Ectodermal cell (in vitro differentiated cells): ENCODE measurements at regions not wholly inside any gene's neighbourhood (a gene's known extent, or its start where the extent isn't known, plus 50 kb on each side); places are given as distances from the start of the nearest gene placed in this dataset.

ENCODE experiments used
- H3K27ac ChIP-seq: 2 replicates; pipeline ENCODE4 v1.7.0; 2013; ENCODE audit warnings: mild to moderate bottlenecking, low read depth, low read length; ENCODE audit not compliant: insufficient read depth, poor library complexity, severe bottlenecking
- H3K27me3 ChIP-seq: 2 replicates; pipeline ENCODE4 v1.7.0; 2013; ENCODE audit warnings: mild to moderate bottlenecking, low read length; ENCODE audit not compliant: insufficient read depth, control insufficient read depth, poor library complexity, severe bottlenecking
- H3K36me3 ChIP-seq: one replicate; pipeline ENCODE4 v1.7.0; 2013; ENCODE audit warnings: low read length; ENCODE audit not compliant: control insufficient read depth, insufficient read depth
- H3K4me1 ChIP-seq: one replicate; pipeline ENCODE4 v1.7.0; 2013; ENCODE audit warnings: low read length; ENCODE audit not compliant: control insufficient read depth, insufficient read depth
- H3K4me3 ChIP-seq: 2 replicates; pipeline ENCODE4 v1.7.0; 2013; ENCODE audit warnings: low read depth, low read length, control low read depth; ENCODE audit not compliant: insufficient read depth
- H3K9me3 ChIP-seq: 2 replicates; pipeline ENCODE4 v1.7.0; 2013; ENCODE audit warnings: mild to moderate bottlenecking, low read length, moderate library complexity; ENCODE audit not compliant: control insufficient read depth
- WGBS, 2 experiments: methylation state at CpG; one replicate each; pipeline ENCODE4 v1.1.7; 2013; ENCODE audit warnings: missing lambda C conversion rate in 2 of 2; 5-methylcytosine and 5-hydroxymethylcytosine counted together

- no peak overlapping the region for H3K27ac ChIP-seq
- no peaks in the 10 kb centered on the region for H3K4me1 ChIP-seq
- H3K9me3 ChIP-seq: no peaks in the 10 kb centered on the region
- 94 to 97% methylated on average over 5 of the region's 5 CpGs for WGBS, 2 experiments
- H3K27me3 ChIP-seq: no peaks in the 10 kb centered on the region
- no peak overlapping the region for H3K4me3 ChIP-seq
- no peaks in the 10 kb centered on the region for H3K36me3 ChIP-seq
Observed at GRCh38 chr20:20869161-20869775, 156.8 kb upstream of the RALGAPA2 start.

- H3K27me3 ChIP-seq: peaks cover 24% of the 10 kb centered on the region
- WGBS, 2 experiments: 78 to 80% methylated on average over 3 of the region's 3 CpGs
Observed at GRCh38 chr20:20864351-20865096, 152.1 kb upstream of the RALGAPA2 start.

GRCh38 chr20:20860078-20860806 is 147.8 kb upstream of the RALGAPA2 start:
- H3K4me1 ChIP-seq: no peaks in the 10 kb centered on the region
- no peaks in the 10 kb centered on the region for H3K36me3 ChIP-seq
- 31 to 37% methylated on average over 7 to 8 of the region's 8 CpGs for WGBS, 2 experiments
- no peaks in the 10 kb centered on the region for H3K9me3 ChIP-seq
- H3K27ac ChIP-seq: no peak overlapping the region
- peaks cover 29% of the 10 kb centered on the region for H3K27me3 ChIP-seq
- H3K4me3 ChIP-seq: no peak overlapping the region

More at GRCh38 chr20:20864351-20865096, 152.1 kb upstream of the RALGAPA2 start:
- no peak overlapping the region for H3K4me3 ChIP-seq
- no peaks in the 10 kb centered on the region for H3K4me1 ChIP-seq
- no peaks in the 10 kb centered on the region for H3K9me3 ChIP-seq
- H3K27ac ChIP-seq: no peak overlapping the region
- no peaks in the 10 kb centered on the region for H3K36me3 ChIP-seq

GRCh38 chr20:20859510-20859909 is 147.1 kb upstream of the RALGAPA2 start:
- Histone ChIP-seq H3K4me3 (no peak overlapping the region), H3K4me1 (no peaks in the 10 kb centered on the region), H3K9me3 (no peaks in the 10 kb centered on the region), H3K36me3 (no peaks in the 10 kb centered on the region), H3K27me3 (peaks cover 29% of the 10 kb centered on the region), H3K27ac (no peak overlapping the region)
- WGBS, 2 experiments: 87 to 90% methylated on average over 7 of the region's 7 CpGs

- Histone ChIP-seq H3K4me3 (no peak overlapping the region), H3K27ac (no peak overlapping the region), H3K27me3 (peaks cover 19% of the 10 kb centered on the region), H3K4me1 (no peaks in the 10 kb centered on the region), H3K9me3 (no peaks in the 10 kb centered on the region), H3K36me3 (no peaks in the 10 kb centered on the region)
- 94 to 97% methylated on average over 2 of the region's 2 CpGs for WGBS, 2 experiments
Observed at GRCh38 chr20:20856956-20857355, 144.5 kb upstream of the RALGAPA2 start.

GRCh38 chr20:20856306-20856705 is 143.9 kb upstream of the RALGAPA2 start:
- H3K4me1 ChIP-seq: no peaks in the 10 kb centered on the region
- no peak overlapping the region for H3K27ac ChIP-seq
- H3K4me3 ChIP-seq: no peak overlapping the region
- WGBS, 2 experiments: 92 to 93% methylated on average over 7 of the region's 7 CpGs
- H3K27me3 ChIP-seq: peaks cover 16% of the 10 kb centered on the region
- H3K36me3 ChIP-seq: no peaks in the 10 kb centered on the region
- no peaks in the 10 kb centered on the region for H3K9me3 ChIP-seq

GRCh38 chr20:20851385-20851784 is 138.9 kb upstream of the RALGAPA2 start:
- 73 to 100% methylated on average over 1 of the region's 1 CpG for WGBS, 2 experiments
- Histone ChIP-seq H3K27me3 (no peaks in the 10 kb centered on the region), H3K4me1 (no peaks in the 10 kb centered on the region), H3K36me3 (no peaks in the 10 kb centered on the region), H3K4me3 (no peak overlapping the region), H3K27ac (no peak overlapping the region), H3K9me3 (no peaks in the 10 kb centered on the region)

- 95% methylated on average over 2 of the region's 2 CpGs for WGBS, 2 experiments
- Histone ChIP-seq H3K4me3 (no peak overlapping the region), H3K4me1 (no peaks in the 10 kb centered on the region), H3K27me3 (no peaks in the 10 kb centered on the region), H3K9me3 (no peaks in the 10 kb centered on the region), H3K27ac (no peak overlapping the region), H3K36me3 (no peaks in the 10 kb centered on the region)
Observed at GRCh38 chr20:20850407-20850806, 138.0 kb upstream of the RALGAPA2 start.

- H3K9me3 ChIP-seq: no peaks in the 10 kb centered on the region
- no peak overlapping the region for H3K4me3 ChIP-seq
- H3K36me3 ChIP-seq: no peaks in the 10 kb centered on the region
- H3K27ac ChIP-seq: no peak overlapping the region
- no peaks in the 10 kb centered on the region for H3K4me1 ChIP-seq
- WGBS, 2 experiments: 70 to 73% methylated on average over 9 of the region's 9 CpGs
- H3K27me3 ChIP-seq: no peaks in the 10 kb centered on the region
Observed at GRCh38 chr20:20849161-20849560, 136.7 kb upstream of the RALGAPA2 start.

GRCh38 chr20:20847814-20848213 is 135.4 kb upstream of the RALGAPA2 start:
- Histone ChIP-seq H3K9me3 (no peaks in the 10 kb centered on the region), H3K4me1 (no peaks in the 10 kb centered on the region), H3K36me3 (no peaks in the 10 kb centered on the region), H3K27me3 (no peaks in the 10 kb centered on the region), H3K27ac (no peak overlapping the region), H3K4me3 (no peak overlapping the region)
- WGBS, 2 experiments: 87 to 91% methylated on average over 11 of the region's 11 CpGs
